WTC11 (cell line): ENCODE measurements at regions not wholly inside any gene's neighbourhood (a gene's known extent, or its start where the extent isn't known, plus 50 kb on each side); places are given as distances from the start of the nearest gene placed in this dataset.

ENCODE experiments used
- FOXP1 ChIP-seq: sonication (generic); formaldehyde crosslinking; IDR thresholded peaks from 2 replicates; pipeline ENCODE4 v1.8.0; 2022; ENCODE audit warnings: missing genetic modification reagents, mild to moderate bottlenecking, moderate library complexity, borderline replicate concordance
- NR2C2 ChIP-seq: sonication (generic); formaldehyde crosslinking; IDR thresholded peaks from 2 replicates; pipeline ENCODE4 v1.8.0; 2022; ENCODE audit warnings: mild to moderate bottlenecking, missing genetic modification reagents
- TF ChIP-seq, protein P1 (sequence below): fragments of 200-600 bp; IDR thresholded peaks from 2 replicates; pipeline ENCODE4 v1.8.0; 2022; ENCODE audit warnings: antibody characterized with exemption
- TF ChIP-seq, protein P2 (sequence below): sonication (generic); formaldehyde crosslinking; conservative IDR thresholded peaks from 2 replicates; pipeline ENCODE4 v1.8.1; 2022; ENCODE audit warnings: mild to moderate bottlenecking, missing genetic modification reagents

DNA sequence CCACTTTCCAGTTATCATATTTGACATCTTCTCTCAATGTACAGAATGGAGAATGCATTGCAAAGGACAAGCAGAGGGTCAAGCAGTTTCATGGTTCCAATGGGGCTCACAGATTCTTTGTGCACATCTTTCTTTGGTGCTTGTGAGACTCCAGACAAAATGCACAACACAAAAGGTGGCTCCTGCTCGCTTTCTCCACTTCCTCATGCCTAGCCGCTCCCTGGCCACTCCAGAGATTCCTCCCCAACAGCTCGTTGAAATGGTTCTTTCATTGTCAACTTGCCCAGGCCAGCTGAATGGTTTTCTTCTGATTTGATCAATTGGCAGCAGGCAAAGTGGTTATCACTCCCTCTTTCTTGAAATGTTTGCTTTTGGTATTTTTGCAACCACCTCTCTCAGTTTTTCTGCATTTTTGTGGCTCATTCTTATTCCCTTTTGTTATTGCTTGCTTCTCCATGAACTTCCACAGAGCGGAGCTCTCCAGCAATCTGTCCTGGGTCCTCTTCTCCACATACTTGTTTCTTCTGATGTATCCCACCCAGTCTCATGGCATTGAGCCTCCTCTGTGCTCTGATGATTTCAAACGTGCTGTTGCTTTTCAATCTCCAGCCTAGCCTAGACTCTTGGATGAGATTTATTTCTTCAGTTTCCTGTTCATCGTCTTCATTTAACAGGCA lies 507.8 kb upstream of the MKI67 start:
- TF ChIP-seq, protein P1, sequence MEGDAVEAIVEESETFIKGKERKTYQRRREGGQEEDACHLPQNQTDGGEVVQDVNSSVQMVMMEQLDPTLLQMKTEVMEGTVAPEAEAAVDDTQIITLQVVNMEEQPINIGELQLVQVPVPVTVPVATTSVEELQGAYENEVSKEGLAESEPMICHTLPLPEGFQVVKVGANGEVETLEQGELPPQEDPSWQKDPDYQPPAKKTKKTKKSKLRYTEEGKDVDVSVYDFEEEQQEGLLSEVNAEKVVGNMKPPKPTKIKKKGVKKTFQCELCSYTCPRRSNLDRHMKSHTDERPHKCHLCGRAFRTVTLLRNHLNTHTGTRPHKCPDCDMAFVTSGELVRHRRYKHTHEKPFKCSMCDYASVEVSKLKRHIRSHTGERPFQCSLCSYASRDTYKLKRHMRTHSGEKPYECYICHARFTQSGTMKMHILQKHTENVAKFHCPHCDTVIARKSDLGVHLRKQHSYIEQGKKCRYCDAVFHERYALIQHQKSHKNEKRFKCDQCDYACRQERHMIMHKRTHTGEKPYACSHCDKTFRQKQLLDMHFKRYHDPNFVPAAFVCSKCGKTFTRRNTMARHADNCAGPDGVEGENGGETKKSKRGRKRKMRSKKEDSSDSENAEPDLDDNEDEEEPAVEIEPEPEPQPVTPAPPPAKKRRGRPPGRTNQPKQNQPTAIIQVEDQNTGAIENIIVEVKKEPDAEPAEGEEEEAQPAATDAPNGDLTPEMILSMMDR = no peak
- TF ChIP-seq FOXP1 (CRISPR knock-in tag) = no peak
- TF ChIP-seq, protein P2, sequence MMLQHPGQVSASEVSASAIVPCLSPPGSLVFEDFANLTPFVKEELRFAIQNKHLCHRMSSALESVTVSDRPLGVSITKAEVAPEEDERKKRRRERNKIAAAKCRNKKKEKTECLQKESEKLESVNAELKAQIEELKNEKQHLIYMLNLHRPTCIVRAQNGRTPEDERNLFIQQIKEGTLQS (CRISPR knock-in tag) = no peak
- no peak for TF ChIP-seq NR2C2
